ENCODE measurements at regions not wholly inside any gene's neighbourhood (a gene's known extent, or its start where the extent isn't known, plus 50 kb on each side); places are given as distances from the start of the nearest gene placed in this dataset.

DNA sequence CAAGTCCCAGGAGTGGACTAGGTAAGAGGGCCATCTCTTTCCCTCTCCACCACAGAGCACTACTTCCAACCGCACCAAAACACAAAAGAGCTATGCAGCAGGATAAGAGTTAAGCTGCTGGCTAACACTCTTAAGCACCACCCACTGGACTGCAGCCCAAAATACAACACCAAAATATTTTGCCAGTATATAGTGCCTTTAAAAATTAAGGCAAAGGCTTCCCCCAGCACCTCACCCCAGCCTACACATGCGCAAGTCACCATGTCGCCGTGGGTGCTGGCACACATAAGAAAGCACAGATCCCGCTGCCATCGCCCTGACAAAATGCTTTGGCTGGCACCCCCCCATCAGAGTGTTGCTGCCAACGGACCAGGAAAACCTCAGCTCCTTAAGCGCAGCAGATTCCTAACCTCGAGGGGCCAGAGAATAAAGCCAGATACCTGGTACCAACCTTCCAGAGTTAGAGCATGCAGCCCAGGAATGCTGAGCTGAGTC is 608.3 kb downstream of the PCDH17 start:
- H3K36me3 Mint-ChIP-seq (ENCODE audit: low read depth), result no peaks in the 10 kb centered on the region
- ATAC-seq, result no peak
- DNase-seq, result no peak
- H3K9me3 Mint-ChIP-seq (ENCODE audit: insufficient read depth), result peaks cover 31% of the 10 kb centered on the region
- POLR2A ChIA-PET, result no interaction called here
- CTCF ChIA-PET, result no interaction called here
- H3K27ac Mint-ChIP-seq, result no peak overlapping the region
- no peaks in the 10 kb centered on the region for H3K27me3 Mint-ChIP-seq (ENCODE audit: low read depth)
- H3K4me1 Mint-ChIP-seq (ENCODE audit: low read depth), result no peaks in the 10 kb centered on the region
- H3K4me3 Mint-ChIP-seq, result no peak overlapping the region

- H3K27ac Mint-ChIP-seq, result no peak overlapping the region
- H3K27me3 Mint-ChIP-seq (ENCODE audit: low read depth), result no peaks in the 10 kb centered on the region
- H3K4me3 Mint-ChIP-seq, result no peak overlapping the region
- H3K9me3 Mint-ChIP-seq (ENCODE audit: insufficient read depth), result peaks cover 24% of the 10 kb centered on the region
- no peaks in the 10 kb centered on the region for H3K36me3 Mint-ChIP-seq (ENCODE audit: low read depth)
- POLR2A ChIA-PET, result no interaction called here
- no peaks in the 10 kb centered on the region for H3K4me1 Mint-ChIP-seq (ENCODE audit: low read depth)
- no peak for DNase-seq
- CTCF ChIA-PET, result no interaction called here
- no peak for ATAC-seq
These were observed 615.5 kb downstream of the PCDH17 start for GRCh38 chr13:58247080-58247479.

DNA sequence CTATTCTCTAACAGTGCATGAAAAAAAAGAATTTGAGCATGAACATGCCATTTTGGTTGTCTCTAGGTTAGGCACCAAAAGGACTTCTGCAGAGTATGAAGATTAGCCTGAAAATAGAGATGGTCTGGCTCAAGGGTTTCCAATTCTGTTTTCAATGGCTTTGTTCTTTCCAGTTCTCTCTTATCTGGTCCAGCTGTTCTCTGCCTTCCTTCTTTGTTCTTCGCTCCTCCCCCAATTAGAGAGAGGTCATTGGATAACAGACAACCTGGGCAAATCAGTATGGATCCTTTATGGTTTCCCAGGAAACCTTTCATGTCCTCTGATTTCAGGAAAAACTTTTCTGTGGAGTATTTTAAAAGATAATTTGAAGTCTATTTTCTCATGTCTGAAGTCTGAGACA is 623.4 kb downstream of the PCDH17 start:
- Mint-ChIP-seq H3K4me1 (ENCODE audit: low read depth) (no peaks in the 10 kb centered on the region), H3K27ac (no peak overlapping the region), H3K9me3 (ENCODE audit: insufficient read depth) (peaks cover 17% of the 10 kb centered on the region), H3K4me3 (no peak overlapping the region), H3K36me3 (ENCODE audit: low read depth) (no peaks in the 10 kb centered on the region), H3K27me3 (ENCODE audit: low read depth) (no peaks in the 10 kb centered on the region)
- CTCF ChIA-PET, result no interaction called here
- DNase-seq, result no peak
- no peak for ATAC-seq
- POLR2A ChIA-PET, result no interaction called here

DNA sequence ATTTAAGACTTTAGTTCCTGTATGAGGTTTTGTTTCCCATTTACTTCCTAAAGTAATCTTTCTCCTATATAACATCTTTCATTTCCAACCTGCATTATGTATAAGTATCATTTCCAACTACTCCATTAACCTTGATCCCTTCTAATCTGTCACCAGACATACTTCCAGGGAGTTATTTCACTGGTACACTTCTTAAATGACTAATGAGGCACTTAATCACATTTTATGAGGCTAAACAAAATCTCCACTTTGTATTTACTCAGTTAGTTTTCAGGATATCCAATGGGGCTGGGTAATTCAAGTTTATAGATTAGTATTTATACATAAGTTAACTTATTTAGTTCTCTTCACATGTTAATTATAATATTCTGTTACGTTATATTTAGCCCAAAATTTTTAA is 634.7 kb downstream of the PCDH17 start:
- ChIA-PET POLR2A (no interaction called here), CTCF (no interaction called here)
- no peaks in the 10 kb centered on the region for H3K27me3 Mint-ChIP-seq (ENCODE audit: low read depth)
- no peaks in the 10 kb centered on the region for H3K36me3 Mint-ChIP-seq (ENCODE audit: low read depth)
- H3K9me3 Mint-ChIP-seq (ENCODE audit: insufficient read depth), result peaks cover 9% of the 10 kb centered on the region
- no peak for DNase-seq
- no peak overlapping the region for H3K27ac Mint-ChIP-seq
- no peak for ATAC-seq
- no peaks in the 10 kb centered on the region for H3K4me1 Mint-ChIP-seq (ENCODE audit: low read depth)
- no peak overlapping the region for H3K4me3 Mint-ChIP-seq

GRCh38 chr13:58298556-58299135 is 667.1 kb downstream of the PCDH17 start:
- ChIA-PET POLR2A (no interaction called here), CTCF (no interaction called here)
- Mint-ChIP-seq H3K27ac (no peak overlapping the region), H3K36me3 (ENCODE audit: low read depth) (no peaks in the 10 kb centered on the region), H3K9me3 (ENCODE audit: insufficient read depth) (peaks cover 5% of the 10 kb centered on the region), H3K4me3 (no peak overlapping the region), H3K4me1 (ENCODE audit: low read depth) (no peaks in the 10 kb centered on the region), H3K27me3 (ENCODE audit: low read depth) (no peaks in the 10 kb centered on the region)
- no peak for DNase-seq
- ATAC-seq, result no peak

- POLR2A ChIA-PET, result no interaction called here
- Mint-ChIP-seq H3K27ac (no peak overlapping the region), H3K9me3 (ENCODE audit: insufficient read depth) (peaks cover 5% of the 10 kb centered on the region), H3K4me1 (ENCODE audit: low read depth) (no peaks in the 10 kb centered on the region), H3K36me3 (ENCODE audit: low read depth) (no peaks in the 10 kb centered on the region), H3K27me3 (ENCODE audit: low read depth) (no peaks in the 10 kb centered on the region), H3K4me3 (no peak overlapping the region)
- no peak for DNase-seq
- CTCF ChIA-PET, result no interaction called here
- no peak for ATAC-seq
These were observed 668.7 kb downstream of the PCDH17 start for GRCh38 chr13:58300224-58300623.

DNA sequence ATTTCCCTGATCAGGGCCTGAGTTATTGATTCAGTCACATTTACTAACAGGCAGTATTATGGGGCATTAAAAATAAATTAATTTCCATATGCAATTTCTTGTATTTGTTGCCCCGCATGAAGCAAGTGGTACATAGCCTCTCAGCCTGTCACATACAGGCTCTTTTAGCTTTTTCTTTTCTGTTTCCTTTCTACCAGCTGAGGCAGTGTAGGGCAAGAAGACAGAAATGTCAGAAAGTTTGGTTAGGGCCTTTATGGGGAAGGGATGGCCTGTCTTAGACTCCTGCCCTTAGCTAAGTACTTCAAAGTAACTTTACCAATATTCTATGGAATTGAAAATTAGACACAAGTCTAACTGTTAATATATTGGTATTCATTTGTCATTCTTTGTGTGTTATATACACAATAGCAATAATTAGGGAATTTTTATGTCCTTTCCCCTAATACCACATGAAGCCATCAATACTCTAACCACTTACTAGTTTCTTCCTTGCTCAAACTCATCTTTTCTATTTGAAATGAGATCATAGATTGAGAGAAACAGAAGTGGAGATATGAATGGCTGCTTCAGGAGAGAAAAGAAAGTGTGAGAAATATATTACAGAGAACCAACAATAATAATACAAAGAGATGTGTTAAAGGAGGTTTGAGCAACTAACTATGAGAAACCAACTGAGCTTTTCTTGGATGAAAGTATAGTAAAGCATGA is 669.6 kb downstream of the PCDH17 start:
- DNase-seq (no peak), ATAC-seq (no peak)
- POLR2A ChIA-PET, result no interaction called here
- Mint-ChIP-seq H3K4me3 (no peak overlapping the region), H3K9me3 (ENCODE audit: insufficient read depth) (peaks cover 5% of the 10 kb centered on the region), H3K36me3 (ENCODE audit: low read depth) (no peaks in the 10 kb centered on the region), H3K27me3 (ENCODE audit: low read depth) (no peaks in the 10 kb centered on the region), H3K4me1 (ENCODE audit: low read depth) (no peaks in the 10 kb centered on the region), H3K27ac (no peak overlapping the region)
- CTCF ChIA-PET, result no interaction called here

DNA sequence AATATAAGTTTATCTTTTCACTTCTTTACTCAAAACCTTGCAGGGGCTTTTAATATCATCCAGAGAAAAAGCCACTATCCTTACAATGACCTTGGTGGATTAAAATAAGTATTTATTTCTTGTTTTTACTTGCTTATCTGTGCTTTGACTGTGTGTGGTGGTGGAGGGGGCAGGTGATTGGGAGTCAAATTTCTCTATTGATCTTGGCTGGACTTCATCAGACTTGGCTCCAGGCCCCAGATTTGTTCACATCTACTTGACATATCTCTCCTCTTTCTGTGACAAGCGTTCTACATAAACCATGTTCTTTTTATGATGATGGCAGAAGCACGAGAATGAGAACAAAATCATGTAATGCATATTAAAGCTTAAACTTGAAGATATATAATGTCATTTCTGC is 670.8 kb downstream of the PCDH17 start:
- ChIA-PET POLR2A (no interaction called here), CTCF (no interaction called here)
- ATAC-seq, result no peak
- no peak for DNase-seq
- no peaks in the 10 kb centered on the region for H3K27me3 Mint-ChIP-seq (ENCODE audit: low read depth)
- H3K27ac Mint-ChIP-seq, result no peak overlapping the region
- H3K9me3 Mint-ChIP-seq (ENCODE audit: insufficient read depth), result peaks cover 5% of the 10 kb centered on the region
- H3K4me1 Mint-ChIP-seq (ENCODE audit: low read depth), result no peaks in the 10 kb centered on the region
- no peaks in the 10 kb centered on the region for H3K36me3 Mint-ChIP-seq (ENCODE audit: low read depth)
- no peak overlapping the region for H3K4me3 Mint-ChIP-seq

GRCh38 chr13:58306062-58306461 is 674.5 kb downstream of the PCDH17 start:
- no peak overlapping the region for H3K27ac Mint-ChIP-seq
- no peaks in the 10 kb centered on the region for H3K4me1 Mint-ChIP-seq (ENCODE audit: low read depth)
- ATAC-seq (no peak), DNase-seq (no peak)
- no peak overlapping the region for H3K4me3 Mint-ChIP-seq
- ChIA-PET POLR2A (no interaction called here), CTCF (no interaction called here)
- no peaks in the 10 kb centered on the region for H3K9me3 Mint-ChIP-seq (ENCODE audit: insufficient read depth)
- no peaks in the 10 kb centered on the region for H3K27me3 Mint-ChIP-seq (ENCODE audit: low read depth)
- no peaks in the 10 kb centered on the region for H3K36me3 Mint-ChIP-seq (ENCODE audit: low read depth)

DNA sequence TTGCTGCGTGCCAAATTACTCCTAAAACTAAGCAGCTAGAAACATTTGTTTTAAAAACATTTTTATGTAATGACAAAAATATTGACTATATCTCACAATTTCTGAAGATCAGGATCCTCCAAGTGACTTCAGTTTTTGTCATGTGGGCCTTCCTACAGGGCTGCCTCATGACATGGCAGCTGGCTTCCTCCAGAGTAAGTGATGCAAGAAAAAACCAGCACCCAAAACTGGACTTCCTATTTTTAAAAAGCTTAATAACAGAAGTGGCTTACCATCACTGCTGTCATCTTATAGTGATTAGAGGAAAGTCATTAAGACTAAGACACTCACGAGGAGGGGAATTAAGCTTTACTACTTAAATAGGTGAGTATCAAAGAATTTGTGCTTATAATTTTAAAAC is 681.7 kb downstream of the PCDH17 start:
- no peaks in the 10 kb centered on the region for H3K9me3 Mint-ChIP-seq (ENCODE audit: insufficient read depth)
- H3K36me3 Mint-ChIP-seq (ENCODE audit: low read depth), result no peaks in the 10 kb centered on the region
- ATAC-seq (no peak), DNase-seq (no peak)
- no peak overlapping the region for H3K4me3 Mint-ChIP-seq
- no peaks in the 10 kb centered on the region for H3K4me1 Mint-ChIP-seq (ENCODE audit: low read depth)
- no peak overlapping the region for H3K27ac Mint-ChIP-seq
- CTCF ChIA-PET, result no interaction called here
- no peaks in the 10 kb centered on the region for H3K27me3 Mint-ChIP-seq (ENCODE audit: low read depth)
- POLR2A ChIA-PET, result no interaction called here

- Mint-ChIP-seq H3K36me3 (ENCODE audit: low read depth) (no peaks in the 10 kb centered on the region), H3K27ac (no peak overlapping the region), H3K4me1 (ENCODE audit: low read depth) (no peaks in the 10 kb centered on the region), H3K27me3 (ENCODE audit: low read depth) (no peaks in the 10 kb centered on the region), H3K4me3 (no peak overlapping the region), H3K9me3 (ENCODE audit: insufficient read depth) (peaks cover 3% of the 10 kb centered on the region)
- CTCF ChIA-PET, result no interaction called here
- POLR2A ChIA-PET, result no interaction called here
- no peak for ATAC-seq
- DNase-seq, result no peak
These were observed 687.1 kb downstream of the PCDH17 start for GRCh38 chr13:58318495-58319167.

DNA sequence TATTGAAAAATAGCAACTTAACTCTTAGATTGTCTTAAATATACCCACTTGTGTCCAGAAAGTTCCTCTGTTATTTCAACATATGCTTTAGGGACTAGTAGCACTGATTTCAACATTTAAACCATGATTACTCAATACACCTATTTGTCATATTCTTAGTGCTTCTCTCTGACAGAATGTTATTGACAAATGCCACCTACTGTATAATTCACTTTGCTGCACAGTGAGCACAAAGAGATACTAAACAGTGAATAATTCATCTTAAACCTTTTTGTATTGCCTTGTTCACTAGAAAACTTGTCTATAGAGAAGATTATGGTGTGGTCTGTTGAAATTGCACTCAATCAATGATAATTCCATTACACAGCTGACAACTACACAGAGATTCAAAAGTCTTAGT is 692.6 kb downstream of the PCDH17 start:
- Mint-ChIP-seq H3K27ac (no peak overlapping the region), H3K4me3 (no peak overlapping the region), H3K36me3 (ENCODE audit: low read depth) (no peaks in the 10 kb centered on the region), H3K9me3 (ENCODE audit: insufficient read depth) (peaks cover 6% of the 10 kb centered on the region), H3K4me1 (ENCODE audit: low read depth) (no peaks in the 10 kb centered on the region), H3K27me3 (ENCODE audit: low read depth) (no peaks in the 10 kb centered on the region)
- ChIA-PET POLR2A (no interaction called here), CTCF (no interaction called here)
- ATAC-seq (no peak), DNase-seq (no peak)
